SKM-1 (cell line): ENCODE measurements at regions not wholly inside any gene's neighbourhood (a gene's known extent, or its start where the extent isn't known, plus 50 kb on each side); places are given as distances from the start of the nearest gene placed in this dataset.
"Not testable (repeated sequence)": the region's sequence is repeated elsewhere in the genome, so short reads cannot be mapped to it uniquely, and the experiment has no call there.

Experiments used
- DNase-seq: peaks from one replicate; lab custom pipeline; 2025; ENCODE audit not compliant: unreplicated experiment; lab: John Stamatoyannopoulos, UW

- no peak for DNase-seq
Observed at GRCh38 chr19:30102239-30102638, 160.2 kb downstream of the URI1 start.

- no peak for DNase-seq
Observed at GRCh38 chr19:30102666-30103065, 160.6 kb downstream of the URI1 start.

DNA sequence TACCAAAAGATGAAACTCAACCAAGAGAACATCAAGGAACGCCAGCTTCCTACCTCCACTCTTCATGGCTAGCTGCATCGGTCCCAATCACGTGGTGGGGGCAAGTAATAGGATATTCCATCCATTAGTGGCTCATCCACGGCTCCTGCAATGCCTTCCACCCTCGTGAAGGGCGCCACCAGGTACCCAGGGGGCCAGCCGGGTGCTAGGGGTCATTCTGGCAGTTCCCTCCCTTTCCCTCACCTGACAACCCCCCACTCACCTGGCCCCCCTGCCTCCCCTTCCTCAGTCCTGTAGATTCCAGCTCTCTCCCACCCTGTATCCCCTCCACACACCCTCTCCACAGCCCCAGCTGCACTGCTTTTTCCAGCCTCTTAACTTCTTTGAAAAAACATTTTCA is 161.9 kb downstream of the URI1 start:
- no peak for DNase-seq

- no peak for DNase-seq
Observed at GRCh38 chr19:30105316-30105715, 163.3 kb downstream of the URI1 start.

GRCh38 chr19:30105727-30106126 is 163.7 kb downstream of the URI1 start:
- DNase-seq = no peak

DNA sequence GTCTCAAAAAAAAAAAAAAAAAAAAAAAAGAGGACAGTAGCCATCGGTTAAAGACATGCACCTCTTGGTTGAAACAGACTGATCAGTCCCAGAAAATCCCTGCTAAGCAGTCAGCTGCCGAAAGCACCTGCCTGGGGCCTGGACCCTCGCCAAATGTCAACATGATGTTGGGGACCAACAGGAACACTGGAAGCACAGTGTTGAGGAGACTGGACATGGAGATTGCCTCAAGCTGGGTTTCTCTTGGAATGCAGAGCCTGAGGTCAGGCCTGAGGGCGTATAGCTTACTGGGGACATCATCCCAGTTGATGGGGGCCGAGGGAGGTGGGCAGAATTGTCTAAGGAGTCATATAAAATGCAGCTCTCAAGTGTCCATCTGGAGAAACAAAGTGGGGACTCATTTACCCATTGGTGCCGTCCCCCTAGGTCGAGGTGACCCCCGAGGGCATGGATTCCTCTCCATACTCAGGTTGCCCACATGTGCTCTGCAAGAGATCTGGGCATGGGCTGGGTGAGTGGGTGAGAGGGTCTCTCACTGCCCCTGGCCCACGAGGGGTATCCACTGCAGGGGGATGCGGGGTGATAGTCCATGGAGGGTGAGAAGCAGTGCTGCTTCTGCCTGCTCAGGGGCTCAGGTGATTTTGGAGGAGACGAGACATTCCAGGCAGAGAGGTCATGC is 164.5 kb downstream of the URI1 start:
- DNase-seq = no peak

DNA sequence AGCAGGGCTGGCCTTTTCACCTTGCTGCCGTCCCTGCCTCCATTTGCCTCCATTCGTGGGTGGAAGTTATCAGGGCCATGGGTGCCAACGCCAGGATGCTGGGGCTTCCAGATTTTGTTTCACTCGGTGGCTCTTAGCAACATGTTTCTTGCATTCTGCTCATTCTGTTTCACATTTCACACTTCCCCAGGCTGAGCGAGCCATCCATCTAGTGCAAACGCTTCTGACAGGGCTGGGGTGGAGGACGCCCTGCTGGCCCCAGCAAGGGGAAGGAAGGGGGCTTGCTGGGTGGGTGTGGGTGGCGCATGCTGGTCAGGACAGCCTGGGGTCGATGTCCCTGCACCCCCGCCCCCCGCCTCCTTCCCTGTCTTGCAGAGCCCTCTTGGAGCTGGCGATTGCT is 165.2 kb downstream of the URI1 start:
- no peak for DNase-seq

GRCh38 chr19:30109565-30109964 is 167.5 kb downstream of the URI1 start:
- DNase-seq = no peak

- no peak for DNase-seq
Observed at GRCh38 chr19:30111021-30111855, 169.2 kb downstream of the URI1 start.

DNA sequence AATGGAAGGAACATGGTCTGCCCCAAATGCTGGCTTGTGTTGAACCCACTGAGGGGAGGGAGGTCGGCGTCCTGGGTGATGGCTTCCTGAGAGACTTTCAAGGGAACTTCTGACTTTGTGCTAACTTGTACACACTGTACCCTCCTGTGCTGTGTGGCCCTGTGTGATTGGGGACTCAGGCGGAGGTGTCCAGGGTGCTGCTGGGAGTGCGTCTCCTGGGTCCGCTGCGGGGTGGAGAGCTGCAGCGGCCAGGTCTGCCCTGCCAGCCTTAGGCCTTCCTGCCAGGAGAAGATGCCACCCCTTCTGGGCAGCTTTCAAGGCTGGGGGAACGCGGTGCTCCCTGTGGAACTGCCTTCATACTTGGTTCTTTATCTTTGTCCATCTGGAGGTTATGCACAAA is 170.1 kb downstream of the URI1 start:
- DNase-seq = no peak

DNA sequence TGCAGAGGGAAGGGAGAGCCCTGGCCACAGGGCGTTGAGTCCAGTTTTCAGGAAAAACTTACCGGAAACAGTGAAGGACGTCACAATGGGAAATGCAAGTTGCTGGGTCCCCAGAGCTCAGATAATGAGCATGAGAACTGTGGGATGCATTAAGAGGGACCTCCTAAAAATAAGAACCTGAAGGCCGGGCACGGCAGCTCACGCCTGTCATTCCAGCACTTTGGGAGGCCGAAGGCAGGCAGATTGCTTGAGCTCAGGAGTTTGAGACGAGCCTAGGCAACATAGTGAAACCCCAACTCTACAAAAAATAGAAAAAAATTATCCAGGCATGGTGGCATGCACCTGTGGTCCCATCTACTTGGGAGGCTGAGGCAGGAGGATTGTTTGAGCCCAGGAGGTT is 170.6 kb downstream of the URI1 start:
- DNase-seq = no peak

DNA sequence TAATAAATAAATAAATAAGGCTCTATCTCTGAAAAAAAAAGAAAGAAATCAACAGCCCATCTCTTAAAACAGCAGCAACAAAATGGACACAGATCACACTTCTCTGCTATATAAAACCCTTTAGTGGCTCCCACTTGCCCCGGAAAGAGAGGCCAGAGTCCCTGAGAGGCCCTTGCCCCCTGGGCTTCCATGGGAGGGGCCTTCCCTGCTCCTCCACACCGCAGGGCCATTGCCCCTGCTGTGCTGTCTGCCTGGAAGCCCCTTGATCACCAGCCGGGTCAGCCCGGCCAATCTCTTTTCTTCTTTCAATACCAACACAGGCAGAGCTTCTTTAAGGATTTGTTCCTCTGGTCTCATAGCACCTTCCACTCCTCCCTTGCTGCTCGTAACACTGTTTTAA is 171.1 kb downstream of the URI1 start:
- no peak for DNase-seq

DNA sequence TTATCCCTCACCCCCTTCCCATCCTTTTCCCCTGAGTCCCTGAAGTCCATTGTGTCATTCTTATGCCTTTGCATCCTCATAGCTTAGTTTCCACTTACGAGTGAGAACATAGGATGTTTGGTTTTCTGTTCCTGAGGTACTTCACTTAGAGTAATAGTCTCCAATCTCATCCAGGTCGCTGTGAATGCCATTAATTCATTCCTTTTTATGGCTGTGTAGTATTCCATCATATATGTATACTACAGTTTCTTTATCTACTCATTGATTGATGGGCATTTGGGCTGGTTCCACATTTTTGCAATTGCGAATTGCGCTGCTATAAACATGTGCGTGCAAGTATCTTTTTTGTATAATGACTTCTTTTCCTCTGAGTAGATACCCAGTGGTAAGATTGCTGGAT is 172.1 kb downstream of the URI1 start:
- DNase-seq = not testable (repeated sequence)

GRCh38 chr19:30115947-30116346 is 173.9 kb downstream of the URI1 start:
- DNase-seq = no peak

GRCh38 chr19:30116530-30116929 is 174.5 kb downstream of the URI1 start:
- DNase-seq = no peak

DNA sequence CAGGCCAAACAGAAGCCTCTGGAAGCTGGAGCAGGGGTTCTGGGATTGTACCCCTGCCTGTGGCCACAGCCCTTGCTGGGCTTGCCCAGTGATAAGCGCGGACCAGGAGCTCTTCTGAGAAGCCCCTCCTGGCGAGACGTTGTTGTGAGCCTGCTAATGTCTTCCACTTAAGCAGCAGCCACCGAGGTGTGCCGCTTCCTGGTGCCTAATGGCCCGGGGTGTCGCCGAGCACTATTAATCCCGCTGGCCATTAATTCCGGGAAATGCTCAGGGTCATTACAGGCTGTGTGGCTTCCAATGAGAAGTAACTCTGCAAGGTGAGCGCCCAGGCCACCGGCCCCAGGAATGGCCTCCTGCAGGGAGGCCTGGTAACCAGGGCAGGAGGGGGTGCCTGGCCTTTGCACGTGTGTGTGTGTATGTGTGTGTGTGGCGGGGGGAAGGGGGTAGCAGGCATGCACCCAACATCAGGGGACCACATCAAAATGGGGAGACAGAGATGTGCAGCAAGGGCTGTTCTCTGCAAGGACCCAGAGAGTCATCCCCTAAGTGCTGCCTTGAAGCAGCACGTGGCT is 175.0 kb downstream of the URI1 start:
- DNase-seq = no peak

GRCh38 chr19:30117636-30118145 is 175.7 kb downstream of the URI1 start:
- no peak for DNase-seq

DNA sequence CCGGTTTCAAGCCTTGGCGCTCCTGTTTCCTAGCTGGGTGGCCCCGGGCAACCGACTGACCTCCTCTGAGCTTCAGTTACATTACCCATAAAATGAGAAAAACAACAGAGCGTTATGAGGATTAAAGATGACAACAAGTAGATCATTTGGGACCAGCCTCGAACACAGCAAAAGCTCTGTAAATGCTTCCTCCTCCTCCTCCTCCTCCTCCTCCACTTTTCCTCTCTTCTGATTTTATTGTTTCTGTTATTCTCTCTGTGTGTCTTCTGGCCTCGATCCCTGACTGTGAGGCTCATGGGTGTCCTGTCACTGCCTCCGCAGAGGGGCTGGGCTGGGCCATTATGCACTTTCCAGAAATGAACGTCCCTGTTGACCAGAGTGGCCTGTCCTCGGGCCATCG is 176.2 kb downstream of the URI1 start:
- DNase-seq = no peak

DNA sequence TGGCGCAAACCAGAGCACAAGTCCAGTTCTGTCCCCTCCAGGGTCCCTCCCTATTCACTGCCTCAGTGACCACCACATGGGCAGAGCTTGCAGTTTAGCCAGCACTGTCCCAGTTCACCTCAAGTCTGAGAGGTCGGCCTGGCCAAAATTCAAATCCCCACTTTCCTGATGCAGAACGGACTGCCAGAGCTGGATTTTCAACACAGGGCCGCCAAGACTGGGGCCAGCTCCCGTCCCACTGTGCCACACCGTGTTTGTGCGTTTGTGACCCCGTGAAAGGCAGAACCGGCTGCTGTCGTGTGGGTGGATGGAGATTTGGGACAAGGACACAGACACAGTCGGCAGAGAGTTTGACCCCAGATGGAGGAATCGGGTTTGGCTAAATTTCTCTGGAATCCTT is 176.7 kb downstream of the URI1 start:
- no peak for DNase-seq

DNA sequence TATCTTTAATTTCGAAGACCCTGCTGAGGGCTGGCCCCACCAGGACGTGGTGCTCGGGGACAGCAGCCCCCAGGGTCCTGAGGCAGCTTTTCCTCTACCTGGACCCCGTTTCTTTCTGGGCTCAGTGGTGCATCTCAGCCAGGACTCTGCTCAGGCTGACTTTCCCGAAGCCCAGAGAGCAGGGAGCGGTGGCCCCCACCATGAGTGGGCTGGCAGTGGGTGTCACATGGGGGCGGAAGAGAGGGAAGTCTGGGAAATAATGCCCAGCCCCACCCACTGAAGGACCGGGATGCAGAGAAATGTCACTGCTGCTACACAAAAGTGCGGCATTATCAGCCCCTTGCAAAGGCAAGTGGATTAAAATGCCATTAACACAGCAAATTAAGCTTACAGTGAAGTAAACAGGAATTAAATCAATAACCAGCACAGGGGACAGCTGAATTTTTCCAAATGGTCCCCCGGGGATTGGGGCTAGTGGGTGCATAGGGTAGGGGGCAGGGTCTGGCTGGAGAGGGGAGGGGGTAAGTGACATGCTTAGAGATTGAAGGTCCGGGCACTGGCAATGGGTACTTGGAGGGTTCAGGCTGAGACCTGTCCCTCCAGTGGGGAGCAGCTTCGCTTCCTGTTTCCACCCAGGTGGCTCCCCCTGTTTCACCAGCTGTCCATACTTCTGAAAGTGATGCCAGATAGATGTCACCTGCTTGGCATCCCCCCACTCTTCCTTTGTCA is 177.3 kb downstream of the URI1 start:
- DNase-seq = no peak

DNA sequence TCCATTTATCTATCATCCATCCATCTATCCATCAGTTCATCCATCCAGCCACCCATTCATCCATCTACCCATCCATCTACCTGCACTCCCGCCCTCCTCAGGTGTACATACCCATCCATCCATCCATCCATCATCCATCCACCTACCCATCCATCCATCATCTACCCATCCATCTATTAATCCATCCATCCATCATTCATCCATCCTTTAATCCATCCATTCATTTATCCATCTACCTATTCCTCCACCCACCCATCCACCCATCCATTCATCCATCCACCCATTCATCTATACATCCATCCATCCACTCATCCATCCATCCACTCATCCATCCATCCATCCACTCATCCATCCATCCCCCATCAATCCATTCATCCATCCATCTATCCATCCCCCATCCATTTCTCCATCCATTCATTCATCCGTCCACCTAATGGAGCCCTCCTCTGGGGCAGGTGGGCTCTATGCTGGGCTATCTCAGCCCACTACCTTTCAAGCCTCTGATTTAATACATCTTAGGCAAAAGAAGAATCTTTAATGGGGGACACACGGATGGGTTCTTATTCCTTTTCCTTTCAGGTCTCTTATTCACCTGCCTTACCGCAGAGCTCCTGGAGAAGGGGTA is 178.9 kb downstream of the URI1 start:
- DNase-seq = no peak
